ENCODE measurements at regions not wholly inside any gene's neighbourhood (a gene's known extent, or its start where the extent isn't known, plus 50 kb on each side); places are given as distances from the start of the nearest gene placed in this dataset.

GRCh38 chr4:176545872-176546271 is 226.1 kb downstream of the SPCS3 start:
- H3K36me3 Mint-ChIP-seq (ENCODE audit: insufficient read depth): no peaks in the 10 kb centered on the region
- DNase-seq (ENCODE audit: low spot score, unreplicated experiment): no peak
- peaks cover 11% of the 10 kb centered on the region for H3K4me1 Mint-ChIP-seq (ENCODE audit: low read depth)
- TF ChIP-seq, protein P1, sequence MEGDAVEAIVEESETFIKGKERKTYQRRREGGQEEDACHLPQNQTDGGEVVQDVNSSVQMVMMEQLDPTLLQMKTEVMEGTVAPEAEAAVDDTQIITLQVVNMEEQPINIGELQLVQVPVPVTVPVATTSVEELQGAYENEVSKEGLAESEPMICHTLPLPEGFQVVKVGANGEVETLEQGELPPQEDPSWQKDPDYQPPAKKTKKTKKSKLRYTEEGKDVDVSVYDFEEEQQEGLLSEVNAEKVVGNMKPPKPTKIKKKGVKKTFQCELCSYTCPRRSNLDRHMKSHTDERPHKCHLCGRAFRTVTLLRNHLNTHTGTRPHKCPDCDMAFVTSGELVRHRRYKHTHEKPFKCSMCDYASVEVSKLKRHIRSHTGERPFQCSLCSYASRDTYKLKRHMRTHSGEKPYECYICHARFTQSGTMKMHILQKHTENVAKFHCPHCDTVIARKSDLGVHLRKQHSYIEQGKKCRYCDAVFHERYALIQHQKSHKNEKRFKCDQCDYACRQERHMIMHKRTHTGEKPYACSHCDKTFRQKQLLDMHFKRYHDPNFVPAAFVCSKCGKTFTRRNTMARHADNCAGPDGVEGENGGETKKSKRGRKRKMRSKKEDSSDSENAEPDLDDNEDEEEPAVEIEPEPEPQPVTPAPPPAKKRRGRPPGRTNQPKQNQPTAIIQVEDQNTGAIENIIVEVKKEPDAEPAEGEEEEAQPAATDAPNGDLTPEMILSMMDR (IDR thresholded peaks at IDR 0.05; ENCODE audit: unreplicated experiment): no peak
- H3K4me3 Mint-ChIP-seq (ENCODE audit: low read depth): no peak overlapping the region
- no peak overlapping the region for H3K27ac Mint-ChIP-seq
- H3K27me3 Mint-ChIP-seq: peaks cover 4% of the 10 kb centered on the region
- H3K9me3 Mint-ChIP-seq (ENCODE audit: low read depth): no peaks in the 10 kb centered on the region

DNA sequence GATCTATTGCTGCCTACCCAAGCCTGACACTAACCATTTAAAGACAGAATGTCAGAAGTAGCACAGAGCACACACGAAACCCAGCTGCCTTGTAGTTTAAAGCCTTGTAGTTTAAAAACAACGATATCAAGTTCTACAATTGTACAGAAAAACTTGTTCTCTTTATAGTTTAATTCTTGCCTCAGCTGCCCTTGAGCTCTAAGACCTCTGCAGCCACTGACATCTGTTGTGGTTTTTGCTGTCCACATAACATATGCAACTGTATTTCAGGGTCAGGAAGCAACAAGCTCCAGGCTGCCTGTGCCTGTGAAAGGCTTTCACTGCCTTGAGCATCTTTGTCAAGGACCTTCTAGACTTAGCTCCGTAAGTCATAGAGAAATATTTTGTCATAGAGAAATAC is 227.2 kb downstream of the SPCS3 start:
- Mint-ChIP-seq H3K27ac (no peak overlapping the region), H3K4me3 (ENCODE audit: low read depth) (no peak overlapping the region), H3K9me3 (ENCODE audit: low read depth) (no peaks in the 10 kb centered on the region), H3K27me3 (peaks cover 4% of the 10 kb centered on the region), H3K4me1 (ENCODE audit: low read depth) (peaks cover 1% of the 10 kb centered on the region), H3K36me3 (ENCODE audit: insufficient read depth) (no peaks in the 10 kb centered on the region)
- DNase-seq (ENCODE audit: low spot score, unreplicated experiment): no peak
- TF ChIP-seq, protein P1 (IDR thresholded peaks at IDR 0.05; ENCODE audit: unreplicated experiment): no peak

GRCh38 chr4:176548571-176548970 is 228.8 kb downstream of the SPCS3 start:
- Mint-ChIP-seq H3K36me3 (ENCODE audit: insufficient read depth) (no peaks in the 10 kb centered on the region), H3K4me3 (ENCODE audit: low read depth) (no peak overlapping the region), H3K4me1 (ENCODE audit: low read depth) (no peaks in the 10 kb centered on the region), H3K27ac (no peak overlapping the region), H3K9me3 (ENCODE audit: low read depth) (peaks cover 6% of the 10 kb centered on the region), H3K27me3 (peaks cover 4% of the 10 kb centered on the region)
- TF ChIP-seq, protein P1 (IDR thresholded peaks at IDR 0.05; ENCODE audit: unreplicated experiment): no peak
- DNase-seq (ENCODE audit: low spot score, unreplicated experiment): no peak

GRCh38 chr4:176549161-176549865 is 229.5 kb downstream of the SPCS3 start:
- Mint-ChIP-seq H3K4me1 (ENCODE audit: low read depth) (no peaks in the 10 kb centered on the region), H3K9me3 (ENCODE audit: low read depth) (peaks cover 6% of the 10 kb centered on the region), H3K36me3 (ENCODE audit: insufficient read depth) (no peaks in the 10 kb centered on the region), H3K4me3 (ENCODE audit: low read depth) (no peak overlapping the region), H3K27ac (no peak overlapping the region), H3K27me3 (peaks cover 4% of the 10 kb centered on the region)
- no peak for DNase-seq (ENCODE audit: low spot score, unreplicated experiment)
- TF ChIP-seq, protein P1 (IDR thresholded peaks at IDR 0.05; ENCODE audit: unreplicated experiment): no peak

GRCh38 chr4:176558661-176559060 is 234.1 kb downstream of the VEGFC start:
- no peaks in the 10 kb centered on the region for H3K36me3 Mint-ChIP-seq (ENCODE audit: insufficient read depth)
- no peaks in the 10 kb centered on the region for H3K4me1 Mint-ChIP-seq (ENCODE audit: low read depth)
- no peak overlapping the region for H3K27ac Mint-ChIP-seq
- TF ChIP-seq, protein P1 (IDR thresholded peaks at IDR 0.05; ENCODE audit: unreplicated experiment): no peak
- H3K4me3 Mint-ChIP-seq (ENCODE audit: low read depth): no peak overlapping the region
- no peaks in the 10 kb centered on the region for H3K9me3 Mint-ChIP-seq (ENCODE audit: low read depth)
- H3K27me3 Mint-ChIP-seq: peaks cover 4% of the 10 kb centered on the region
- no peak for DNase-seq (ENCODE audit: low spot score, unreplicated experiment)

All from progenitor cell of endocrine pancreas (in vitro differentiated cells).